AG08396 (cell line): ENCODE measurements at regions not wholly inside any gene's neighbourhood (a gene's known extent, or its start where the extent isn't known, plus 50 kb on each side); places are given as distances from the start of the nearest gene placed in this dataset.

Source experiments
- DNase-seq: peaks from one replicate; pipeline ENCODE4 v3.0.0; 2012; ENCODE audit warnings: low spot score, mixed read lengths

DNA sequence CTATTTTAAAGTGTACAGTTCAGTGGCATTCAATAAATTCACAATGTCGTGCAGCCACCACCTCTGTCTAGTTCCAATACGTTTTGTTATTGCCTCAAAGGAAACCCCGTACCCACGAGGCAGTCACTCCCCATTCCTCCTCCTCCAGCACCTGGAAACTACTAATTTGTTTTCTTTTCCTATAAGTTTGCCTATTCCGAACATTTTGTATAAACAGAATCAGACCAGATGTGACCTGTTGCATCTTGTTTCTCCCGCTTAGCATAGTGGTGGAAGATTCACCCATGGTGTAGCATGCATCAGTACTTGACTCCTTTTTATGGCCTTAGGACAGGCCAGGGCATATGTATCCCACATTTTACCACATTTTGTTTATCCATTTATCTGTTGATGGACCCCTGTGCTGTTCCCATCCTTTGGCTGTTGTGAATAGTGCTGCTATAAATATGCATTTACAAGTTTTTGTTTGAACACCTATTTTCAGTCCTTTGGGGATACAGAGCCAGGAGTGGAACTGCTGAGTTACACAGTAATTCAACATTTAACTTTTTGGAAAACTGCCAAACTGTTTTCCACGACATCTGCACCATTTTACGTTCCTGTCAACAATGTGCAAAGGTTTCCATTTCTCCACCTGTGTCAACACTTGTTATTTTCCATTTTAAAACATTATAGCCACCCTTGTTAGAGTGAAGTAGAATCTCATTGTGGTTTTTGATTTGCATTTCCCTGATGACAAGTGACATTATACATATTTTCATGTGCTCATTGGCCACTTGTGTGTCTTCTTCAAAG, 57.8 kb upstream of the STX18 start:
- no peak for DNase-seq

- no peak for DNase-seq
These were observed 57.1 kb upstream of the STX18 start for GRCh38 chr4:4598851-4599411.

DNA sequence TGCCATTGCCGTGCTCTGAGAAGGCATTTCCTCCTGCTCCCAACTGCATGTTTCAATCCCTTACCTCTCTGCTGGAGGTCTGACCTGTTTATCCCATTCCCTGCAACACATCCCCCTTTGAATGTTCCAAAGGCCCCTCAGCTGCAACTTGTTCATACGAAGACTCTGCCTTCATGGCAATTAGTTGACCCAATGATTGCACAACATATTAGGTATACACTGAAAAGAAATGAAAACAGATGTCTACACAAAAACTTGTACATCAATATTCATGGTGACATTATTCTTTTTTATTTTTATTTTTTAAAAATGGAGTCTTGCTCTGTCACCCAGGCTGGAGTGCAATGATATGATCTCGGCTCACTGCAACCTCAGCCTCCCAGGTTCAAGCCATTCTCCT, 54.9 kb upstream of the STX18 start:
- DNase-seq, result no peak

DNA sequence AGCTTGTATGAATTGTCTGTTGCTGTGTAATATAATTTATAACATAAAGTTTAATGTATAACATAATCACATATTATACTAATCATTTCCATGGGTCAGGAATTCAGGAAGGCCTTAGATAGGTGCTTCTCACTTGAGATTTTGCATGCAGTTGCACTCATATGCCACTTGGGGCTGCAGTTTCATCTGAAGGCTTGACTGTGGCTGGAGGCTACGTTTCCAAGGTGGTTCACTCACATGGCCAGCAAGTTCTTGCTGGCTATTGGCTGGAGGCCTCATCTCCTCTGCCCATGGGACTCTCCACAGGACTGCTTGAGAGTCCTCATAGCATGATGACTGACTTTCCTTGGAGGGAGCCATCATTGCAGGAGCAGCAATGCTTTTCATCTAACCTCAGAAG, 53.4 kb upstream of the STX18 start:
- no peak for DNase-seq

GRCh38 chr4:4594285-4594920, 52.6 kb upstream of the STX18 start:
- DNase-seq, result no peak

- no peak for DNase-seq
These were observed 51.9 kb upstream of the STX18 start for GRCh38 chr4:4593596-4594284.

- DNase-seq, result no peak
These were observed 50.6 kb upstream of the STX18 start for GRCh38 chr4:4592414-4592813.
